ENCODE measurements at regions not wholly inside any gene's neighbourhood (a gene's known extent, or its start where the extent isn't known, plus 50 kb on each side); places are given as distances from the start of the nearest gene placed in this dataset.
"Not testable (repeated sequence)": the region's sequence is repeated elsewhere in the genome, so short reads cannot be mapped to it uniquely, and the experiment has no call there.

DNA sequence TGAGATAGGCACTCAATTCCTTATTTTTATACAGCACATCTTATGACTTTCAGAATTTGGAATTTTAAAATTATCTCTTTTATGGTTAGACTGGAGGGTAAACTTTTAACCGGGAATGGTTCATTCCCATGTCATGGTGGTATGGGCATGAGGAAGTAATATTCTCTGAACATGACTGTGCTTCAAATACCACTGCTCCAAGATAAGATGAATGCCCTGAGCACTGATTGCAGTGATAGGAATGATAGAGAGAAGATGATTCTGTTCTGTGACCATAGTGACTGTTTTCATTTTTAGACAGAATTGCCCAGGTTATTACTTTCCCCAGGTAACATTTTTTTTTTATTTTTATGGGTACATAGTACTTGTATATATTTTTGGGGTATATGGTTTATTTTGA is 187.4 kb downstream of the ATOH1 start:
- DNase-seq, result no peak

GRCh38 chr4:94032754-94033153 is 174.9 kb upstream of the SMARCAD1 start:
- no peak for DNase-seq

DNA sequence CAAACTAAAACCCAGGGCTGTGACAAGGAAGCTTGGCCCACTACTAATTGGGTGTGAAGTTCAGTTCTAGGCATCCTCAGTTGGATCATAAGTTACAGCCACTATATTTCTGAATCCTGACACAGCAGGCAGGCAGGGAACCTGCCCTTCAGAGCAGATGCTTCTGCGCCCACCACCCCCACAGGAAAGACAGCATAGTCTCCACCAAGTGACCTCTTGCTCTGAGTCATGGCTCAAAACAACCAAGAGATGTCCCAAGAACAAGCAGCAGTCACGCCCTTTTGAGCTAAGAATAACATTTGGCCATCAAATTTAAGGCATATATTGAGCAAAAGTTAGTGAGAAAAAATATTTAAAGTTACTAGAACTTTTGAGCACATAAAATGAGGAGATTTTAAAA is 170.7 kb upstream of the SMARCAD1 start:
- DNase-seq, result no peak

GRCh38 chr4:94038195-94038594 is 169.5 kb upstream of the SMARCAD1 start:
- DNase-seq, result no peak

GRCh38 chr4:94039226-94039625 is 168.4 kb upstream of the SMARCAD1 start:
- no peak for DNase-seq

DNA sequence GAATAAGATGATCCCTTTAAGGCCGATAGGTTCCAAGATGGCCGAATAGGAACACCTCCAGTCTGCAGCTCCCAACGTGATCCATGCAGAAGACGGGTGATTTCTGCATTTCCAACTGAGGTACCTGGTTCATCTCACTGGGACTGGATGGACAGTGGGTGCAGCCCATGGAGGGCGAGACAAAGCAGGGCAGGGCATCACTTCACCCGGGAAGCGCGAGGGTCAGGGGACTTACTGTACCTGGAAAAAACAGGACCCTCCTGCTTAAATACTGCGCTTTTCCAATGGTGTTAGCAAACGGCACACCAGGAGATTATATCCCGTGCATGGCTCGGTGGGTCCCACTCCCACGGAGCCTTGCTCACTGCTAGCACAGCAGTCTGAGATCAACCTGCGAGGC is 163.2 kb upstream of the SMARCAD1 start:
- DNase-seq, result not testable (repeated sequence)

GRCh38 chr4:94063084-94063483 is 144.6 kb upstream of the SMARCAD1 start:
- DNase-seq, result no peak

- DNase-seq, result no peak
Measured at GRCh38 chr4:94068753-94069719, 138.6 kb upstream of the SMARCAD1 start.

DNA sequence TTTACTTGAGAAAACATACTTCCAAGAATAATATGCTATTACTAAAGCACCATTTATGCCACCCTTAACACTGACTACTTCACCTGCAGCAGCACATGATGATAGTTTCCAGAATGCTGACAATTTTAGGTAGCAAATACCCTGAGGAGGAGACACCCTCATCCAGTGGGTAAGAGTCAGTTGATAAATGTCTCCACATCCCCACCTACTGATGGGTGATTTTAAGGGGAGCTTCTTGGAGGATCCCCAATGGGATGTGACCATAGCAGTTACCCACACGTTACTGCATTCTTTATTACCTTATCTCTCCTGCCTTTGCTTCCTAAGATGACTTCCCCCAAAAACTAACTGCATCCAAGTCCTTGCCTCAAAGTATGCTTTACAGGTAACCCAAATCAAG is 131.2 kb upstream of the SMARCAD1 start:
- DNase-seq, result no peak

GRCh38 chr4:94084155-94084554 is 123.5 kb upstream of the SMARCAD1 start:
- no peak for DNase-seq

DNA sequence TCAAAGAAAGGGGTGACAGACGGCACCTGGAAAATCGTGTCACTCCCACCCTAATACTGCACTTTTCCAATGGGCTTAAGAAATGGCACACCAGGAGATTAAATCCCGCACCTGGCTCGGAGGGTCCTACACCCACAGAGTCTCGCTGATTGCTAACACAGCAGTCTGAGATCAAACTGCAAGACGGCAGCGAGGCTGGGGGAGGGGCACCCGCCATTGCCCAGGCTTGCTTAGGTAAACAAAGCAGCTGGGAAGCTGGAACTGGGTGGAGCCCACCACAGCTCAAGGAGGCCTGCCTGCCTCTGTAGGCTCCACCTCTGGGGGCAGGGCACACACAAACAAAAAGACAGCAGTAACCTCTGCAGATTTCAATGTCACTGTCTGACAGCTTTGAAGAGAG is 108.5 kb upstream of the SMARCAD1 start:
- DNase-seq, result not testable (repeated sequence)

DNA sequence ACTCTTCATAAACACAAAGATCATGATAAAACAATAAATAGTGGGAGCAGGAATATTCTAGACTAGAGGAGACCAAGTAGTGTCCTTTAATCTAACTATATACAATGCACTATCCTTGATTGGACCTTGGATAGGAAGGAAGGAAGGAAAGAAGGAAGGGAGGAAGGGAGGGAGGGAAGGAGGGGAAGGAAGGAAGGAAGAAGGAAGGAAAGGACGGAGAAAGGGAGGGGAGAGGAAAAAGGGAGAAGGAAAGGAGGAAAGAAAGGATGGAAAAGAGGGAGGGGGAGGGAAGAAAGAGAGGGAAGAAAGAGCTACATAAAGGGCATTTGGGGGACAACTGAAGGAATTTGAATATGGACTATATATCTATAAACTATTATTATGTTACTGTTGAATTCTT is 95.0 kb upstream of the SMARCAD1 start:
- DNase-seq, result no peak

DNA sequence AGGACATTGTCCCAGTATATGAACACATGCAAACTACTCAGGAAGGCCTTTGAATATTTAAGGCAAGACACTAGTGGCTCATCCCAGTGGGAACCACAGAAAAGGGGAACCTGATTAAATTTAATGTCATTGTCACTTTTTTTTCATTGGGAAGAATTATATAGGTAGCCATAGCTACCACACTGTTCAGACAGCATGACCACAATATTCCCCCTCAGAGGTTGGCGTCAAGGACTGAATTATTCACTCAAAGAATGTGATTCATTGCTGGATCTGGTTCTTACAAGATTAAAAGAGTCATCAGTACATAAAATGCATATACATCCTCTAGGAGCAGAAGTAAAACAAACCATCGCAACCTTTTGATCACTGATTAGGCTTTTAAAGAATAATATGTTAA is 92.0 kb upstream of the SMARCAD1 start:
- DNase-seq, result no peak

GRCh38 chr4:94116842-94117241 is 90.8 kb upstream of the SMARCAD1 start:
- no peak for DNase-seq

GRCh38 chr4:94126669-94127068 is 81.0 kb upstream of the SMARCAD1 start:
- DNase-seq, result no peak

DNA sequence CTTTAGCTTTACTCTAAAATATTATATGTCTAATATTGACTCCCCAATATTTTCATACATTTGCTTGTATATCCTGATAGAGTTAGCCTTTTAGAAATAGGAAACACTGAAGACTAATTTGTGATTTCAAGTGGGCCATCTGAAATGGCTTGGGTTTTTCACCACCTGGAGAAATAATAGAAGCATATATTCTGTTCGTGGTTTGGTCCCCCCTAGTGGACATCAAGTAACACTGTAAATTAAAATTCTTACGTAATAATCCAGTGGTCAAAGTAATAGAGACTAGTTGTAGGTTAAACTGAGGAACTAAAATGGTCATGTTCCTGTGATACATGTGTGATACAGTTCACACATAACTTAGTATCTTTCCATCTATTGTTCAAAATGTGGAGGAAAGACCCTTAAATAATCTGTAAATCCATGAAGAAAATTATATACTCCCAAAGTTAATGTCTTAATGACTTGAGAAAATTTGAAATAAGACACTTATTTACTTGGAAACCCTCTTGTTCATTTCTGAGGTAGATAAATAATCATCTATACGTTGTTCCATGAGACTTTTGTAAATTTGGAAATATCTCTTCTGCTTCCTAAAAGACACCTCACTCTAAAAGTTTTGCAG is 79.8 kb upstream of the SMARCAD1 start:
- peak; percentile 35 for DNase-seq

DNA sequence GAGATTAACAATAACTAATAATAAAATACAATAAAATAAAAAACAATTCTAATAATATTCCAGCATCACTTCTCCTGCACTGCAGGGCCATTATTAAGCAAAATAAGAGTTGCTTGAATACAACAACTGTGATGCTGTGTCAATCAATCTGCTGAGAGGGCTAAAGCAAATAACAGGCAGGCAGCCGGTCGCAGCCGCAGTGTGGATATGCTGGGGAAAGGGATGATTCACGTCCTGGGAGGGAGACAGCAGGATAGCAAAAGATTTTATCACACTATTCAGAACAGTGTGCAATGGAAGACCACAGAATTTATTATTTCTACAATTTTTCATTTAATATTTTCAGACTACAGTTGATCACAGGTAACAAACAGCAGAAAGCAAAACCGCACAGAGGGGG is 76.5 kb upstream of the SMARCAD1 start:
- no peak for DNase-seq

DNA sequence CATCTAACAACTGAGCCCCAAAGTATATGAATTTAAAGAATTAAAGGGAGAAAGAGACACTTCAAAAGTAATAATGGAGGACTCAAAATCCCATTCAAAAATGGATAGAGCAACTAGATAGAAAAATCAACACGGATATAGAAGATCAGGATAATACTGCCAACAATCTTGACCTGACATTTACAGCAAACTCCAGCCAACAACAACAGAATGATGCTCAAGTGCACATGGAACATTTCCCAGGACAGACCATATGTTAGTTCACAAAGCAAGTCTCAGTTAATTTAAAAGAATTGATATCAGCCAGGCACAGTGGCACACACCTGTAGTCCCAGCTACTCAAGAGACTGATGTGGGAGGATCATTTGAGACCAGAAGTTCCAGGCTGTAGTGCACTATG is 72.0 kb upstream of the SMARCAD1 start:
- no peak for DNase-seq

- DNase-seq, result no peak
Measured at GRCh38 chr4:94139931-94140612, 67.6 kb upstream of the SMARCAD1 start.

DNA sequence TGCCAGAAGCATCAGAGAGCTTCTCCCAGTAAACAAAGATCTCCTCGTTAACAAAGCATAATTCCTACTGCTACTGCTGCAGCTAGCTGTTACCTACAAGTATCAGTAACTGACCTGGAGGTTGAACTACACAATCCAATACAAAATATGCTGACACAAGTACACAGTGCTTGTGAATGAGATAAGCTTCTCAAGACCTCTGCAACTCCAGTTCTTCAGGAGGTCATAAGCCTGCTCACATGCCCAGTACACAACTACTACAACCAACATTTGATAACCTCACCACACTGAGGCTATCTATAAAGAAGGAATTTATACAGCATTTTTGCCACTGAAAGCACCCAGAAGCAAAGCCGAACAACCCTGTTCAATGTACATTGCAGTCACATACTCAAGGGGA is 66.7 kb upstream of the SMARCAD1 start:
- DNase-seq, result no peak

GRCh38 chr4:94148052-94148451 is 59.6 kb upstream of the SMARCAD1 start:
- not testable (repeated sequence) for DNase-seq

DNA sequence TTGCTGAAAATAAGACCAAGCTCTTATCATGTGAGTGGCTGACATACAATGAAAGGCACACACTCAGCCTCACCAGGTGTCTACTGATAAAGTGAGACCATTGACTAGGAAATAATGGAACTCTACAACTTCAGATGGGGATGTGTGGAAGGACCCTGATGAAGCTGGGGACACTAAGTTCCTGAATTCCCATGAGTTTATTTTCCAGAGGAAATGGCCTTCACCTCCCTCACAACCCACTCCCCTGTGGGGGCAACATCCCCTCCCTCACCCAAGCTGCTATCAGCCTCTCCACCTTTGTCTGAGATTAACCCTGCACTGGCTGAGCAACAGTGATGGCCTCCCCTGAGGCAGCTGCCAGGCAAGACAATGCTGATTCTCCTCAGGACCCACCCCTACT is 55.2 kb upstream of the SMARCAD1 start:
- DNase-seq, result no peak

- not testable (repeated sequence) for DNase-seq
Measured at GRCh38 chr4:94155404-94155803, 52.3 kb upstream of the SMARCAD1 start.

GRCh38 chr4:94156826-94157225 is 50.8 kb upstream of the SMARCAD1 start:
- DNase-seq, result no peak
